ENCODE measurements at regions not wholly inside any gene's neighbourhood (a gene's known extent, or its start where the extent isn't known, plus 50 kb on each side); places are given as distances from the start of the nearest gene placed in this dataset.

DNA sequence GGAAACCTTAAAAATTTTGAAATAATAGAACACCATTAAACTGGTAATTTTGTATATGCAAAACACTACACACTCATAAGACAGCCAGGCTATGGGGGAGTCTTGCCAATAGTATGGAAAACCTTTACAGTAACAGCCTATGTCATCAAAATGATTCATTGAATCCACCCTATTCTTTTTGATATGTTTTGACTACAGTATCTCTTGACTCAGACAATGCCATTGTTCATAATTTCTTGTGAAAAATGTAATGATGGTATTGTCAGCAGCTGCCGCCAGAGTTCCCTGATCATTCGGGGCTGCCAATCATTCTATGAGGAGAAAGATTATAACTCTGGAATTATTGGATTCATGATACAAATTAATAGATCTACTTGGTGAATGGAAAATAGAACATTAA lies 101.4 kb upstream of the POC5 start:
- TF ChIP-seq, protein P1, sequence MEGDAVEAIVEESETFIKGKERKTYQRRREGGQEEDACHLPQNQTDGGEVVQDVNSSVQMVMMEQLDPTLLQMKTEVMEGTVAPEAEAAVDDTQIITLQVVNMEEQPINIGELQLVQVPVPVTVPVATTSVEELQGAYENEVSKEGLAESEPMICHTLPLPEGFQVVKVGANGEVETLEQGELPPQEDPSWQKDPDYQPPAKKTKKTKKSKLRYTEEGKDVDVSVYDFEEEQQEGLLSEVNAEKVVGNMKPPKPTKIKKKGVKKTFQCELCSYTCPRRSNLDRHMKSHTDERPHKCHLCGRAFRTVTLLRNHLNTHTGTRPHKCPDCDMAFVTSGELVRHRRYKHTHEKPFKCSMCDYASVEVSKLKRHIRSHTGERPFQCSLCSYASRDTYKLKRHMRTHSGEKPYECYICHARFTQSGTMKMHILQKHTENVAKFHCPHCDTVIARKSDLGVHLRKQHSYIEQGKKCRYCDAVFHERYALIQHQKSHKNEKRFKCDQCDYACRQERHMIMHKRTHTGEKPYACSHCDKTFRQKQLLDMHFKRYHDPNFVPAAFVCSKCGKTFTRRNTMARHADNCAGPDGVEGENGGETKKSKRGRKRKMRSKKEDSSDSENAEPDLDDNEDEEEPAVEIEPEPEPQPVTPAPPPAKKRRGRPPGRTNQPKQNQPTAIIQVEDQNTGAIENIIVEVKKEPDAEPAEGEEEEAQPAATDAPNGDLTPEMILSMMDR (conservative IDR thresholded peaks at IDR 0.05; ENCODE audit: low read depth, low read length) = no peak
- no peak for TF ChIP-seq EZH2 (IDR thresholded peaks at IDR 0.05; ENCODE audit: borderline replicate concordance, low read depth, low read length, poor library complexity, severe bottlenecking)
